DND-41 (cell line): ENCODE measurements at regions not wholly inside any gene's neighbourhood (a gene's known extent, or its start where the extent isn't known, plus 50 kb on each side); places are given as distances from the start of the nearest gene placed in this dataset.

Source experiments
- ATAC-seq: fragments of 200-7000 bp; cut with Tn5 transposase; 3 replicates; pipeline ENCODE4 v1.9.1; 2021; ENCODE audit warnings: low read depth; ENCODE audit not compliant: insufficient read depth
- DNase-seq: peaks from one replicate; pipeline ENCODE4 v3.0.0-alpha.2; 2020
- H2AFZ ChIP-seq: 2 replicates; pipeline ENCODE4 v1.6.0; 2012; ENCODE audit warnings: low read depth, low read length
- H3K27ac ChIP-seq: 2 replicates; pipeline ENCODE4 v1.5.1; 2012; ENCODE audit warnings: low read length, inconsistent platforms
- H3K27me3 ChIP-seq: fragments of 200-600 bp; sonication (generic); 2 replicates; pipeline ENCODE4 v1.6.0; 2012; ENCODE audit warnings: low read length, mild to moderate bottlenecking, inconsistent platforms; ENCODE audit not compliant: insufficient read depth, poor library complexity
- H3K36me3 ChIP-seq: 2 replicates; pipeline ENCODE4 v1.5.1; 2012; ENCODE audit warnings: low read length, inconsistent platforms; ENCODE audit not compliant: insufficient read depth
- H3K4me1 ChIP-seq: 2 replicates; pipeline ENCODE4 v1.5.1; 2012; ENCODE audit warnings: mild to moderate bottlenecking, low read length; ENCODE audit not compliant: insufficient read depth
- H3K4me2 ChIP-seq: 2 replicates; pipeline ENCODE4 v1.6.0; 2012; ENCODE audit warnings: mild to moderate bottlenecking, moderate library complexity, low read length, inconsistent platforms; ENCODE audit not compliant: insufficient read depth
- H3K4me3 ChIP-seq, 2 experiments: fragments of 200-600 bp in 1 of 2; shearing (Covaris generic) in 1 of 2; 2 replicates each; pipeline ENCODE4 v1.5.1; 2012 to 2016; ENCODE audit warnings: inconsistent platforms in 2 of 2, low read length in 2 of 2, mild to moderate bottlenecking in 2 of 2, low read depth in 1 of 2, moderate library complexity in 1 of 2
- H3K79me2 ChIP-seq: 2 replicates; pipeline ENCODE4 v1.6.0; 2012; ENCODE audit warnings: low read length, inconsistent platforms; ENCODE audit not compliant: insufficient read depth
- H3K9ac ChIP-seq: 2 replicates; pipeline ENCODE4 v1.6.0; 2012; ENCODE audit warnings: low read depth, mild to moderate bottlenecking, inconsistent platforms, low read length, moderate library complexity
- H3K9me3 ChIP-seq: 2 replicates; pipeline ENCODE4 v1.5.1; 2012; ENCODE audit warnings: low read length, moderate library complexity, mild to moderate bottlenecking, inconsistent platforms; ENCODE audit not compliant: insufficient read depth, severe bottlenecking
- H4K20me1 ChIP-seq: 2 replicates; pipeline ENCODE4 v1.6.0; 2012; ENCODE audit warnings: low read length; ENCODE audit not compliant: insufficient read depth
- CTCF ChIP-seq: IDR thresholded peaks from 2 replicates; pipeline ENCODE4 v1.5.1; 2012; ENCODE audit warnings: borderline replicate concordance, low read length, moderate library complexity, mild to moderate bottlenecking; ENCODE audit not compliant: poor library complexity, severe bottlenecking; ENCODE audit errors: extremely low read depth
- EZH2 ChIP-seq: IDR thresholded peaks from 3 replicates; pipeline ENCODE4 v1.6.1; 2012; ENCODE audit warnings: borderline replicate concordance, low read depth, mild to moderate bottlenecking, moderate library complexity, low read length, inconsistent platforms; ENCODE audit not compliant: severe bottlenecking

GRCh38 chr4:167435786-167436185 lies 201.5 kb upstream of the SPOCK3 start:
- Histone ChIP-seq H3K79me2 (no peaks in the 10 kb centered on the region), H3K9ac (no peak overlapping the region), H3K36me3 (no peaks in the 10 kb centered on the region), H3K27me3 (no peaks in the 10 kb centered on the region), H3K4me1 (no peaks in the 10 kb centered on the region), H3K4me2 (no peak overlapping the region), H3K9me3 (no peaks in the 10 kb centered on the region), H2AFZ (no peak overlapping the region), H3K27ac (no peak overlapping the region), H3K4me3 (no peak overlapping the region), H4K20me1 (no peaks in the 10 kb centered on the region)
- ATAC-seq: no peak
- no peak for DNase-seq
- TF ChIP-seq EZH2: no peak
- no peak for TF ChIP-seq CTCF

GRCh38 chr4:167443841-167444240 lies 209.5 kb upstream of the SPOCK3 start:
- no peaks in the 10 kb centered on the region for H4K20me1 ChIP-seq
- H3K9ac ChIP-seq: no peak overlapping the region
- H3K4me1 ChIP-seq: no peaks in the 10 kb centered on the region
- H3K79me2 ChIP-seq: no peaks in the 10 kb centered on the region
- H3K27me3 ChIP-seq: no peaks in the 10 kb centered on the region
- no peak overlapping the region for H3K4me2 ChIP-seq
- no peak for DNase-seq
- H3K27ac ChIP-seq: no peak overlapping the region
- H3K4me3 ChIP-seq: no peak overlapping the region
- ATAC-seq: no peak
- H3K9me3 ChIP-seq: no peaks in the 10 kb centered on the region
- H3K36me3 ChIP-seq: no peaks in the 10 kb centered on the region
- H2AFZ ChIP-seq: no peak overlapping the region
- TF ChIP-seq EZH2 (no peak), CTCF (no peak)

- TF ChIP-seq EZH2 (no peak), CTCF (no peak)
- no peak overlapping the region for H2AFZ ChIP-seq
- H3K9ac ChIP-seq: no peak overlapping the region
- no peaks in the 10 kb centered on the region for H3K36me3 ChIP-seq
- no peaks in the 10 kb centered on the region for H3K27me3 ChIP-seq
- no peak overlapping the region for H3K4me2 ChIP-seq
- no peaks in the 10 kb centered on the region for H3K4me1 ChIP-seq
- no peaks in the 10 kb centered on the region for H4K20me1 ChIP-seq
- H3K79me2 ChIP-seq: no peaks in the 10 kb centered on the region
- ATAC-seq (no peak), DNase-seq (no peak)
- H3K9me3 ChIP-seq: no peaks in the 10 kb centered on the region
- H3K4me3 ChIP-seq: no peak overlapping the region
- H3K27ac ChIP-seq: no peak overlapping the region
These were observed 218.7 kb upstream of the SPOCK3 start for GRCh38 chr4:167452922-167453430.

- TF ChIP-seq CTCF (no peak), EZH2 (no peak)
- Histone ChIP-seq H2AFZ (no peak overlapping the region), H3K9me3 (no peaks in the 10 kb centered on the region), H3K36me3 (no peaks in the 10 kb centered on the region), H3K27me3 (no peaks in the 10 kb centered on the region), H3K4me1 (no peaks in the 10 kb centered on the region), H3K79me2 (no peaks in the 10 kb centered on the region), H3K4me3 (no peak overlapping the region), H4K20me1 (no peaks in the 10 kb centered on the region), H3K4me2 (no peak overlapping the region), H3K27ac (no peak overlapping the region), H3K9ac (no peak overlapping the region)
- no peak for DNase-seq
- no peak for ATAC-seq
These were observed 222.3 kb upstream of the SPOCK3 start for GRCh38 chr4:167456619-167457018.
